ENCODE measurements at regions not wholly inside any gene's neighbourhood (a gene's known extent, or its start where the extent isn't known, plus 50 kb on each side); places are given as distances from the start of the nearest gene placed in this dataset.

GRCh38 chr15:96253006-96253747 is 77.3 kb upstream of the NR2F2 start:
- Histone ChIP-seq H3K27ac (no peak overlapping the region), H3K9me3 (no peaks in the 10 kb centered on the region), H3K4me3 (no peak overlapping the region), H3K36me3 (no peaks in the 10 kb centered on the region), H3K4me1 (no peaks in the 10 kb centered on the region), H3K27me3 (no peaks in the 10 kb centered on the region)
- DNase-seq (no peak), ATAC-seq (no peak)
- TF ChIP-seq CTCF (IDR thresholded peaks at IDR 0.05): no peak
- intact Hi-C loops (cut with DNase I): no loop called here

- intact Hi-C loops (cut with DNase I): no loop called here
- H3K27me3 ChIP-seq: no peaks in the 10 kb centered on the region
- no peak overlapping the region for H3K4me3 ChIP-seq
- no peaks in the 10 kb centered on the region for H3K9me3 ChIP-seq
- H3K36me3 ChIP-seq: no peaks in the 10 kb centered on the region
- ATAC-seq: no peak
- TF ChIP-seq CTCF (IDR thresholded peaks at IDR 0.05): no peak
- no peaks in the 10 kb centered on the region for H3K4me1 ChIP-seq
- no peak for DNase-seq
- no peak overlapping the region for H3K27ac ChIP-seq
Measured at GRCh38 chr15:96254173-96254572, 76.3 kb upstream of the NR2F2 start.

GRCh38 chr15:96255599-96255998 is 74.9 kb upstream of the NR2F2 start:
- ATAC-seq (no peak), DNase-seq (no peak)
- no peak for TF ChIP-seq CTCF (IDR thresholded peaks at IDR 0.05)
- H3K27me3 ChIP-seq: no peaks in the 10 kb centered on the region
- intact Hi-C loops (cut with DNase I): no loop called here
- no peaks in the 10 kb centered on the region for H3K36me3 ChIP-seq
- no peaks in the 10 kb centered on the region for H3K9me3 ChIP-seq
- H3K4me1 ChIP-seq: no peaks in the 10 kb centered on the region
- no peak overlapping the region for H3K27ac ChIP-seq
- H3K4me3 ChIP-seq: no peak overlapping the region

- no peak for DNase-seq
- no peak for ATAC-seq
- no peak overlapping the region for H3K4me3 ChIP-seq
- H3K4me1 ChIP-seq: peaks cover 16% of the 10 kb centered on the region
- intact Hi-C loops (cut with DNase I): no loop called here
- no peak for TF ChIP-seq CTCF (IDR thresholded peaks at IDR 0.05)
- H3K27ac ChIP-seq: no peak overlapping the region
- no peaks in the 10 kb centered on the region for H3K36me3 ChIP-seq
- H3K27me3 ChIP-seq: no peaks in the 10 kb centered on the region
- no peaks in the 10 kb centered on the region for H3K9me3 ChIP-seq
Measured at GRCh38 chr15:96261575-96262034, 68.9 kb upstream of the NR2F2 start.

- no peaks in the 10 kb centered on the region for H3K27me3 ChIP-seq
- no peaks in the 10 kb centered on the region for H3K36me3 ChIP-seq
- no peak for DNase-seq
- H3K4me3 ChIP-seq: no peak overlapping the region
- H3K4me1 ChIP-seq: peaks cover 16% of the 10 kb centered on the region
- intact Hi-C loops (cut with DNase I): no loop called here
- no peak for ATAC-seq
- no peak overlapping the region for H3K27ac ChIP-seq
- no peaks in the 10 kb centered on the region for H3K9me3 ChIP-seq
- no peak for TF ChIP-seq CTCF (IDR thresholded peaks at IDR 0.05)
Measured at GRCh38 chr15:96262097-96262496, 68.4 kb upstream of the NR2F2 start.
